DMS 273 (cell line): ENCODE measurements at regions not wholly inside any gene's neighbourhood (a gene's known extent, or its start where the extent isn't known, plus 50 kb on each side); places are given as distances from the start of the nearest gene placed in this dataset.

Experiments
- DNase-seq: peaks from one replicate; lab custom pipeline; 2025; ENCODE audit not compliant: unreplicated experiment; lab: John Stamatoyannopoulos, UW

- no peak for DNase-seq
Observed at GRCh38 chr14:98456231-98456630, 815.8 kb downstream of the BCL11B start.

GRCh38 chr14:98458702-98459101, 813.3 kb downstream of the BCL11B start:
- DNase-seq: no peak

GRCh38 chr14:98462908-98463307, 809.1 kb downstream of the BCL11B start:
- DNase-seq: no peak

GRCh38 chr14:98466807-98467206, 805.2 kb downstream of the BCL11B start:
- DNase-seq: no peak

- no peak for DNase-seq
Observed at GRCh38 chr14:98470663-98471062, 801.3 kb downstream of the BCL11B start.

GRCh38 chr14:98474900-98475299, 797.1 kb downstream of the BCL11B start:
- DNase-seq: no peak

GRCh38 chr14:98477935-98478334, 794.1 kb downstream of the BCL11B start:
- no peak for DNase-seq

GRCh38 chr14:98489115-98489514, 782.9 kb downstream of the BCL11B start:
- no peak for DNase-seq

GRCh38 chr14:98494582-98494981, 777.4 kb downstream of the BCL11B start:
- no peak for DNase-seq

GRCh38 chr14:98498019-98498885, 773.7 kb downstream of the BCL11B start:
- no peak for DNase-seq

GRCh38 chr14:98501335-98501734, 770.7 kb downstream of the BCL11B start:
- no peak for DNase-seq

- no peak for DNase-seq
Observed at GRCh38 chr14:98501836-98502235, 770.2 kb downstream of the BCL11B start.

GRCh38 chr14:98503086-98503815, 768.7 kb downstream of the BCL11B start:
- DNase-seq: no peak

GRCh38 chr14:98507264-98507663, 764.7 kb downstream of the BCL11B start:
- DNase-seq: no peak

GRCh38 chr14:98510392-98510791, 761.6 kb downstream of the BCL11B start:
- DNase-seq: no peak

GRCh38 chr14:98512501-98513251, 759.3 kb downstream of the BCL11B start:
- DNase-seq: no peak

GRCh38 chr14:98513558-98513957, 758.4 kb downstream of the BCL11B start:
- DNase-seq: no peak

- no peak for DNase-seq
Observed at GRCh38 chr14:98514016-98514415, 758.0 kb downstream of the BCL11B start.

GRCh38 chr14:98536256-98536655, 735.7 kb downstream of the BCL11B start:
- no peak for DNase-seq

- DNase-seq: no peak
Observed at GRCh38 chr14:98542316-98542715, 729.7 kb downstream of the BCL11B start.

GRCh38 chr14:98543074-98543473, 728.9 kb downstream of the BCL11B start:
- DNase-seq: no peak

GRCh38 chr14:98544174-98544573, 727.8 kb downstream of the BCL11B start:
- no peak for DNase-seq
